HG03565 (cell line): ENCODE measurements at regions not wholly inside any gene's neighbourhood (a gene's known extent, or its start where the extent isn't known, plus 50 kb on each side); places are given as distances from the start of the nearest gene placed in this dataset.
"Not testable (repeated sequence)": the region's sequence is repeated elsewhere in the genome, so short reads cannot be mapped to it uniquely, and the experiment has no call there.

Experiments used
- ATAC-seq: cut with Tn5 transposase; IDR thresholded peaks from one replicate; pipeline ENCODE4 v1.9.1; 2021; ENCODE audit warnings: mild to moderate bottlenecking, moderate library complexity; ENCODE audit not compliant: unreplicated experiment

- no peak for ATAC-seq
These were observed 663.1 kb upstream of the GHITM start for GRCh38 chr10:83476211-83476610.

- no peak for ATAC-seq
These were observed 650.1 kb upstream of the GHITM start for GRCh38 chr10:83489161-83489560.

- ATAC-seq = no peak
These were observed 647.3 kb upstream of the GHITM start for GRCh38 chr10:83492004-83492403.

DNA sequence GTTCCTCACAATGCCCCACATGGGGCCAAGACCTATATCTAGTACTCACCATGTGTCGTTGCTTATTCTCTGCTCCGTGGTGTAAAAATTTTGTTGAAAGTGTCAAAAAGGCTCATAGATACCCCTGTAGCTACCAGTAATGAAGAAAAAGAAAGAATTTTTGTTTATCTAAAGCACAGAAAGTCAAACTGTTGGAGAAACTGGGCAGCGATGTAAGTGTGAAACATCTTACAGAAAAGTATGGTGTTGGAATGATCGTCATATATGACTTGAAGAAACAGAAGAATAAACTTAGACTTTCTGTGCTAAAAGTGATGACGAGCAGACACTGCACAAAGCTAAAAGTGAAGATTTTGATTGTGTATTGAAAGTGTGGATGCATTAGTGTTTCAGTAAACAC, 626.6 kb upstream of the GHITM start:
- no peak for ATAC-seq

DNA sequence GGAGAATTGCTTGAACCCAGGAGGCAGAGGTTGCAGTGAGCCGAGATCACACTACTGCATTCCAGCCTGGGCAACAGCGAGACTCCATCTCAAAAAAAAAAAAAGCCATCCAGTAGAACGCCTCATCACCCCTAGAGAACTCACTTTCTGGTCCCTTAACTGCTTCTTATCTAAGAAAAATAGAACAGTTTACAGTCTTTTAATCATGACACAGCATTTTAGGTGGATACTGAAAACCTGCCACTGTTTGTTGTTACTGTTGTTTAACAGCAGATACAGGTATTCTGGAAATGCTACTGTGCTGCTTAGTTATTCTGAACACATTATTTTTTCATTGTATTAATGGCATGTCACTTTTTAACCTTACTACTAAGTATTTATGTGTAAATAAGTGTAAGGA, 624.3 kb upstream of the GHITM start:
- no peak for ATAC-seq

DNA sequence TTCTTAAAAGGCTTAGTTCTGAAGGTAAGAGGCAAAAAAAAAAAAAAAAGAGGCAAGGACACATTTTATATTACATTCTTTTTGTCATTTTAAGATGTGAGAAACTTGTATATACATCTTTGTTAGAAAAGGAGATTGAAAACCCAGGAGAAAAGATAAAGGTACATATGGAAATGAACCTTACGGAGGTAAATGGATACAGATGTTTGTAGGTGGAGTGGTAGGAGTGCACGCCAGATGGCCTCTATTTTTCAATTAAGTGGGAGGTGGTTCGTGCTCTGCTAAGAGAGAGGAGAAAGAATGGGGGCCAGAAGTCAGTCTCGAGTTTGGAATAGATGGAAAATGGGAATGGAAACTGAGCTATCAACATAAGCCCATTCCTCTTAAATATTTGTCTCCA, 622.5 kb upstream of the GHITM start:
- ATAC-seq = no peak

DNA sequence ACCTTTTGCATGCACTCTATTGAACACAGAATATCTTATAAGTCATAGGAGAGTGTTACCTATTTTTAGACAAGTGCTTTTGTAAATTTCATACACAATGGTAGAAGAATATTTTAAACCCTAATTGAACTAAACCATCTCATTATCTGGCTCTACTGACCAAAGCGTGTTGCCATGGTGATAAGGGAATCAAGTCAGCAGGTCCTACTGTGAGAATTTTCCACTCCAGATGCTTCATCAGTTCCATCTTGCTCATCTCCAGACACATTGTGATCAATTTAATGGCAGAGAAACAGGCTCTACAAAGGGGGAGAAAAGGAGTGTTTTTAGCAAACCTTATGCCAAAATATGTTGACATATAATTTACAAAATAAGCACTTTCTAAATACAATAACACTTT, 621.9 kb upstream of the GHITM start:
- ATAC-seq = no peak

- no peak for ATAC-seq
These were observed 620.5 kb upstream of the GHITM start for GRCh38 chr10:83518779-83519178.

DNA sequence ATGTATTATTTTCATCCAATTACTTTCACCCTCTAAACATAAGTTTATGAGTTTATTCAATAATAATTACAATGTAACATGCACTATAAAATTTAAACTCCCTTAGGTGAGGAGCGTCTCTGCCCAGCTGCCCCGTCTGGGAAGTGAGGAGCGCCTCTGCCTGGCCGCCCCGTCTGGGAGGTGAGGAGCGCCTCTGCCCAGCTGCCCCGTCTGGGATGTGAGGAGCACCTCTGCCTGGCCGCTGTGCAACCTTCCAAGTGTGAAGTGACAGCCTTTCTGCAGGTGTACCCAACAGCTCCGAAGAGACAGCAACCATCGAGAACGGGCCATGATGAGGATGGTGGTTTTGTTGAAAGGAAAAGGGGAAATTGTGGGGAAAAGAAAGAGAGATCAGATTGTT, 618.9 kb upstream of the GHITM start:
- not testable (repeated sequence) for ATAC-seq

- ATAC-seq = no peak
These were observed 616.9 kb upstream of the GHITM start for GRCh38 chr10:83522456-83522855.

- ATAC-seq = no peak
These were observed 616.4 kb upstream of the GHITM start for GRCh38 chr10:83522881-83523386.

GRCh38 chr10:83527934-83528333, 611.4 kb upstream of the GHITM start:
- no peak for ATAC-seq

- ATAC-seq = peak; percentile 73
These were observed 606.0 kb upstream of the GHITM start for GRCh38 chr10:83533290-83533689.

GRCh38 chr10:83536426-83536825, 602.9 kb upstream of the GHITM start:
- ATAC-seq = no peak

DNA sequence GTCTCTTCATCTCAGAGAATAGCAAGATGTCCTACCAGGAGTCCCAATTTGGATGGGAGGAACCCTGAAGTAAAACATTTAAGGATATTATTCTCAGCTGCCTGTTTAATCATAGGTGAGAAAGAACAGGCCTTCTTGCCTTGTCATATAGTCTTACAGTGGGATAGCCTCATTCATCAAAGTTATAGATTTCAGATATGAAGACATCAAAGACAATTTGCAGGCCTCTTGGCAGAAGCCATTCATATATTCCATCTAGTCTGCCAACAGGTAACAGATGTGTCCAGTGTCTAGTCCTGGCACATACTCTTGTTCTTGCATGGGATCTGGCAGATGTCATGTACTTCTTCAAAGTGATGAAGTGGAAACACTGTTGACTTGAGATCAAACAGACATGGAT, 601.3 kb upstream of the GHITM start:
- ATAC-seq = no peak

DNA sequence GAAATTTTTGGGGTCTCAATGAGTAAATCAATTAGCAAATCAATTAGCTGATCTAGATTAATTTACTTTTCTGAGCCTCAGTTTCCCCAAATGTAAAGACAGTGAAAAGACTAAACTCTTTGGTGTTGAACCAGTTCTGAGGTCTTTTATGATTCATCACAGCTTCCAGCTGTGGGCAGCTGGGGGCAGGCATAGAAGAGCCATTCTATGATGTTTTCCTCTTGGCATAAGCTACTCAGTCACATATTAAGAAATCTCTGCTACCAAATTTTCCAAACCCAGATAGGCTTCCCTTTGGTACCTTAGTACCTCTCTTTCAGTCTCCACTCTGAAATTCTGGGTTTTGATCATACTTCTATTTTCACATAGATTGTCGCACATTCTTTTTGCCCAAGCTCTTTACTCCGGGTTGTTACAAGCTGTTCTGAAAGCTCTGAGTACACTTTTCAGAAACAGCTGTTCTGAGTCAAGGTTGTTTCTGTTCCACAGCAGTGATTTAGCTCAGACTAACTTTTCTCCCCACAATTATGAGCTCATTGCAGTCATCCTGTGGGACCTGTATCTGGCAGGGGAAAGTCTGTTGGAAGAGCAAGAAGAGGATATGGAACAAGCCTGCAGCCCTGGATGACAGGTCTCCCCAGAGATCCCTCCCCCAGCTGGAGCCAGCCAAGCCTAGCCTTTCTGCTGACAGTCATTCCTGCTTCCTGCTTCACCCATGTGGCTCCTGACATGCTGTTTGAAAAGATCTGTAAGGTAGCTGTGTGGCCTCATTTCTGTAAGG, 599.6 kb upstream of the GHITM start:
- peak; percentile 45 for ATAC-seq

- ATAC-seq = no peak
These were observed 598.3 kb upstream of the GHITM start for GRCh38 chr10:83541046-83541445.

DNA sequence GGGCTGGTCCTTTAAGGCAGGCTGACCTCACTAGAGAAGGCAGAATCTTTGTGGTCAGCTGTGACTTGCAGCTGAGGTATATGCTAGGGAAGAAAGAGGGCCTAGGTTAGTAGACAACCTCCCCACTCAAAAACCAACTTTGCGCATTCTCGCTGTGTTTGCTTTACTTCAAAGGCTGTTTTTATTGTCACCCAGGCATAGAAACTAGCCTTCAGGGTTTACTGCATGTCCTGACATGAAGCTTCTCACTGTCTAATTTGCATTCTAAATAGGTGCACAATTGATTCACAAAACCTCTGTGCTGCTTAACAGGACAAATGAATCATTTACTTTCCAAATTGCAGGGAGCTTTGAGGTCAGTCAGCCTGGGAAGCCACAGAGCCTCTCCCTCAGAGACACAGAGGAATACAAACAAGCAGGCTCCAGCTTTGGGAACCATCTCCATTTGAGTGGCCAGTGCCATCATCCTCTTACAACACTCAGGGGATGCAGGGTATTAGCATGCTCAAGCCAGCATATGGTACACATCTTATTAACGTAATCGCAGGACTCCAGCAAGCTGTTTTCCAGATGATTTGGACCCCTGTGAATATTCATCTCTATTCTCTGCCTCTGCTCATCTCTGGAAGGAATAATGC, 596.4 kb upstream of the GHITM start:
- peak; percentile 57 for ATAC-seq

DNA sequence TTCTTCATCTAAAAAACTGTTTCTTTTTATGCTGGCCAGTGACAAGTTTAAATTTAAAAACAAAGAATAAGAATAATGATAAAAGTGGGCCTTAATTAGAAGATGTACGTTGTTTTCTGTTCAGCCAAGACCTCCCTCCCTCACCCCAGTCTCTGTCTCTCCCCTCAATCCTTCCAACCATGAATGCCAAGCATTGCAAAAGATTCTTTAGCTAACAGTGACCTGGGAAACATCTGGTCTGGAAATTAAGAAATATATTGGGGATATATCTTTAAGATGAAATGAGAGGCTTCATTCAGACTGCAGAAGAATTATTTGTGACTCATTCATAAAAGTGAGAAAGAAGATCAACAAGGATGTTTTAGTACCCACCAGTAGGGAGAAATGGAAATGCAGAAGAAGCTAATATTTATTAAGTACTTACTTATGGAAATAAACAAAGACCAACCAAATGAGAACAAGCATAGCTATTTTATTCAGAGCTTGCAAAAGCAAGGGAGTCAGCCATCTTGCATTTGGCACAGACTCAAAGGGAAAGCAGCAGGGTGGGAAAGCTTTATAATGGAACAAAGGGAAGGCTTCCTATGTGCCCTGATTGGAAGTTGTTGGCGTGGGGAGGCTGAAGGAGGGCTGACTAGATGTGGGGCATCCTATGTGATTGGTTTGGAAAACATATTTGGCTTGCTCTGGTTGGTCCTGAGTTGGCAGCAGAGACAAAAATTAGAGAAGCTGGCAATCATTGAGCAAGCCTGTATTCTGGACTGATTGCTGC, 595.4 kb upstream of the GHITM start:
- no peak for ATAC-seq

DNA sequence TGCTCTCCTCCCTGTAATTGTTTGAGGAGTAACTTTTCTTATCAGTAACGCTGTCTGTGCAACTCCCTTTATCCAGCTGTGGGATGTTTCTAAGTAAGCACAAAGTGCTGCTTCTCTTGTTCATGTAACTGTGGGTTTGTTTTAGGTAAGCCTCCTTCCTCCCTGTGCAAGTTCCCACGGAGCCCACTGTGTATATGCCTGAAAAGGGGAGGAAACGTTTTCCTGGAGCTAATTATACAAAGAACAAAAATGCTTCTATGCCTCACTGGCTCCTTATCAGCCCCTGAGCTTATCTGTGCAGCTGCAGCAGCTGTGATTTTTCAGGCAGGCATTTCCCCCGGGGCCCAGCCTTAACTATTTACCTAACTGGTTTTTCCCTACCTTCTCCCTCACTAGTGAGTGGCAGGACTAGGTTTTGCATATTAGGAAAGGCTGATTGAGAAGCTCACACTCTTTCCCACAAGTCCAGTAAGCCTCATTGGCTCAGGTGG, 593.4 kb upstream of the GHITM start:
- no peak for ATAC-seq

DNA sequence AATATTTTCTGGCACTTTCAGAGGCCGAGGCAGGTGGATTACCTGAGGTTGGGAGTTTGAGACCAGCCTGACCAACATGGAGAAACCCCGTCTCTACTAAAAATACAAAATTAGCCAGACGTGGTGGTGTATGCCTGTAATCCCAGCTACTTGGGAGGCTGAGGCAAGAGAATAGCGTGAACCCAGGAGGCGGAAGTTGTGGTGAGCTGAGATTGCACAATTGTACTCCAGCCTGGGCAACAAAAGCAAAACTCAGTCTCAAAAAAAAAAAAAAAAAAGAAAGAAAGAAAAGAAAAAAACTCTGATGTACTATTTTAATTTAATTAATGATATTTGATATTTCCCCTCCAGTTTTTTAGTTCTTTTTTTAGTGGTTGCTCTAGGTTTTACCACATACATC, 588.1 kb upstream of the GHITM start:
- ATAC-seq = not testable (repeated sequence)

DNA sequence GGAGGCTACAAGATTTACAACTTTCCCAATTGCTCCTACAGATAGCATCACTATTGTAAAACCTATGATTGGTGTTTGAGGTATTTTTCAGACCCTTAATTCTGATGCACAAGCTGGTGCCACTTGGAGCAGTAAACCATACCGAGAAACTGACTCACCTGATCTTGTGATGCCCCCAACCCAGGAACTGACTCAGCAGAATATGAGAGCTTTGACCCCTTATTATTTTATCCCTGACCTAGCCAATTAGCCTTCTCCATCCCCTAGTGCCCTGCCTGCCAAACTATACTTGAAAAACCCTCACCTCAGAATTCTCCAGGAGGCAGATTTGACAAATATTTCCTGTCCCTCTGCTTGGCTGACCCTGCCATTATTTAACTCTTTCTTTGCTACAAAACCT, 585.9 kb upstream of the GHITM start:
- no peak for ATAC-seq
